RKO (cell line): ENCODE measurements at regions not wholly inside any gene's neighbourhood (a gene's known extent, or its start where the extent isn't known, plus 50 kb on each side); places are given as distances from the start of the nearest gene placed in this dataset.
"Not testable (repeated sequence)": the region's sequence is repeated elsewhere in the genome, so short reads cannot be mapped to it uniquely, and the experiment has no call there.

Experiments used
- DNase-seq: peaks from one replicate; pipeline ENCODE4 v3.0.0-alpha.2; 2016; ENCODE audit warnings: low spot score

- DNase-seq = no peak
Measured at GRCh38 chr5:173667702-173668101, 51.3 kb upstream of the BOD1 start.

GRCh38 chr5:173668245-173668800 is 51.9 kb upstream of the BOD1 start:
- DNase-seq = no peak

- DNase-seq = no peak
Measured at GRCh38 chr5:173668910-173669309, 52.5 kb upstream of the BOD1 start.

- DNase-seq = no peak
Measured at GRCh38 chr5:173669483-173669882, 53.0 kb upstream of the BOD1 start.

- DNase-seq = no peak
Measured at GRCh38 chr5:173670130-173670651, 53.7 kb upstream of the BOD1 start.

- no peak for DNase-seq
Measured at GRCh38 chr5:173670791-173671120, 54.3 kb upstream of the BOD1 start.

GRCh38 chr5:173671121-173671949 is 54.9 kb upstream of the BOD1 start:
- no peak for DNase-seq

- no peak for DNase-seq
Measured at GRCh38 chr5:173672166-173672565, 55.7 kb upstream of the BOD1 start.

- no peak for DNase-seq
Measured at GRCh38 chr5:173672891-173673290, 56.4 kb upstream of the BOD1 start.

GRCh38 chr5:173673295-173674101 is 57.0 kb upstream of the BOD1 start:
- DNase-seq = no peak

GRCh38 chr5:173675287-173675996 is 59.0 kb upstream of the BOD1 start:
- no peak for DNase-seq

- no peak for DNase-seq
Measured at GRCh38 chr5:173676375-173676774, 59.9 kb upstream of the BOD1 start.

- DNase-seq = no peak
Measured at GRCh38 chr5:173677125-173677672, 60.7 kb upstream of the BOD1 start.

- no peak for DNase-seq
Measured at GRCh38 chr5:173679909-173680630, 63.6 kb upstream of the BOD1 start.

GRCh38 chr5:173680660-173681242 is 64.3 kb upstream of the BOD1 start:
- no peak for DNase-seq

GRCh38 chr5:173682313-173682712 is 65.9 kb upstream of the BOD1 start:
- no peak for DNase-seq

- not testable (repeated sequence) for DNase-seq
Measured at GRCh38 chr5:173684535-173684934, 68.1 kb upstream of the BOD1 start.

GRCh38 chr5:173686950-173687349 is 70.5 kb upstream of the BOD1 start:
- DNase-seq = no peak

GRCh38 chr5:173688703-173689102 is 72.3 kb upstream of the BOD1 start:
- no peak for DNase-seq

- DNase-seq = no peak
Measured at GRCh38 chr5:173689171-173689736, 72.8 kb upstream of the BOD1 start.
